Uterus (tissue), 3 donors: ENCODE measurements at regions not wholly inside any gene's neighbourhood (a gene's known extent, or its start where the extent isn't known, plus 50 kb on each side); places are given as distances from the start of the nearest gene placed in this dataset.

Experiments
- DNase-seq, 2 donors: peaks; one replicate each; pipeline ENCODE4 v3.0.0-alpha.2; 2019 to 2020
- H3K27ac ChIP-seq, 2 donors: fragments of 200-600 bp; sonication (generic); 1 replicate in 1 of 2; 2 replicates in 1 of 2; pipeline ENCODE4 v1.5.1; 2016 to 2018
- H3K27me3 ChIP-seq, 2 donors: fragments of 200-600 bp; sonication (generic); one replicate each; pipeline ENCODE4 v1.5.1; 2018 to 2019; ENCODE audit warnings: control low read depth in 1 of 2
- H3K36me3 ChIP-seq, 2 donors: fragments of 200-600 bp; sonication (generic); one replicate each; pipeline ENCODE4 v1.5.1; 2019; ENCODE audit warnings: control low read depth in 1 of 2
- H3K4me1 ChIP-seq, 2 donors: fragments of 200-600 bp; sonication (generic); one replicate each; pipeline ENCODE4 v1.5.1; 2018 to 2019; ENCODE audit warnings: control low read depth in 1 of 2
- H3K4me3 ChIP-seq, 2 donors: fragments of 200-600 bp; sonication (generic); 1 replicate in 1 of 2; 2 replicates in 1 of 2; pipeline ENCODE4 v1.5.1; 2018 to 2019; ENCODE audit warnings: mild to moderate bottlenecking in 1 of 2
- H3K9me3 ChIP-seq, 2 donors: fragments of 200-600 bp; sonication (generic); one replicate each; pipeline ENCODE4 v1.5.1; 2019; ENCODE audit warnings: control low read depth in 1 of 2
- CTCF ChIP-seq, 4 experiments: fragments of 200-600 bp in 2 of 4; fragments of 450-650 bp in 2 of 4; sonication (generic) in 2 of 4; IDR thresholded peaks; one replicate each; pipeline ENCODE4 v1.5.1; 2016 to 2019; ENCODE audit warnings: antibody characterized with exemption in 4 of 4, mild to moderate bottlenecking in 2 of 4, moderate library complexity in 1 of 4
- POLR2A ChIP-seq, 2 donors: fragments of 450-650 bp; IDR thresholded peaks; one replicate each; pipeline ENCODE4 v1.6.1; 2016; ENCODE audit warnings: antibody characterized with exemption in 2 of 2, mild to moderate bottlenecking in 1 of 2, moderate library complexity in 1 of 2
- intact Hi-C: fragments of 100-400 bp; cut with DNase I; formaldehyde crosslinking; loops from one replicate; pipeline ENCODE4 v1.15.1; 2023; ENCODE audit warnings: low total_unique reads
- donor health status: DM: yes; HTN: yes; CAD: no.

- no peak for TF ChIP-seq POLR2A (IDR thresholded peaks at IDR 0.05)
- TF ChIP-seq CTCF (IDR thresholded peaks at IDR 0.05): no peak
- Histone ChIP-seq H3K9me3 (no peaks in the 10 kb centered on the region), H3K36me3 (no peaks in the 10 kb centered on the region), H3K4me1 (no peaks in the 10 kb centered on the region), H3K27ac (no peak overlapping the region), H3K27me3 (no peaks in the 10 kb centered on the region), H3K4me3 (no peak overlapping the region)
- intact Hi-C loops: no loop called here
- no peak for DNase-seq
Observed at GRCh38 chr1:221454096-221454495, 287.8 kb downstream of the DUSP10 start.

GRCh38 chr1:221456918-221457317, 285.0 kb downstream of the DUSP10 start:
- intact Hi-C loops: no loop called here
- no peaks in the 10 kb centered on the region for H3K36me3 ChIP-seq
- no peak overlapping the region for H3K4me3 ChIP-seq
- no peak overlapping the region for H3K27ac ChIP-seq
- no peaks in the 10 kb centered on the region for H3K27me3 ChIP-seq
- no peak for DNase-seq
- no peaks in the 10 kb centered on the region for H3K9me3 ChIP-seq
- no peaks in the 10 kb centered on the region for H3K4me1 ChIP-seq
- TF ChIP-seq CTCF (IDR thresholded peaks at IDR 0.05) (no peak), POLR2A (IDR thresholded peaks at IDR 0.05) (no peak)

- H3K27me3 ChIP-seq: no peaks in the 10 kb centered on the region
- H3K27ac ChIP-seq: no peak overlapping the region
- no peak for TF ChIP-seq CTCF (IDR thresholded peaks at IDR 0.05)
- no peak for TF ChIP-seq POLR2A (IDR thresholded peaks at IDR 0.05)
- H3K9me3 ChIP-seq: no peaks in the 10 kb centered on the region
- no peak for DNase-seq
- H3K4me1 ChIP-seq: no peaks in the 10 kb centered on the region
- H3K4me3 ChIP-seq: no peak overlapping the region
- intact Hi-C loops: no loop called here
- no peaks in the 10 kb centered on the region for H3K36me3 ChIP-seq
Observed at GRCh38 chr1:221457685-221458446, 284.0 kb downstream of the DUSP10 start.

- Histone ChIP-seq H3K36me3 (no peaks in the 10 kb centered on the region), H3K9me3 (no peaks in the 10 kb centered on the region), H3K27me3 (no peaks in the 10 kb centered on the region), H3K4me3 (no peak overlapping the region), H3K27ac (no peak overlapping the region), H3K4me1 (no peaks in the 10 kb centered on the region)
- DNase-seq: no peak
- TF ChIP-seq POLR2A (IDR thresholded peaks at IDR 0.05) (no peak), CTCF (IDR thresholded peaks at IDR 0.05) (no peak)
- intact Hi-C loops: no loop called here
Observed at GRCh38 chr1:221458447-221459156, 283.3 kb downstream of the DUSP10 start.

- DNase-seq: no peak
- no peak overlapping the region for H3K27ac ChIP-seq
- H3K4me3 ChIP-seq: no peak overlapping the region
- H3K4me1 ChIP-seq: no peaks in the 10 kb centered on the region
- H3K36me3 ChIP-seq: no peaks in the 10 kb centered on the region
- TF ChIP-seq POLR2A (IDR thresholded peaks at IDR 0.05) (no peak), CTCF (IDR thresholded peaks at IDR 0.05) (no peak)
- intact Hi-C loops: no loop called here
- no peaks in the 10 kb centered on the region for H3K9me3 ChIP-seq
- H3K27me3 ChIP-seq: no peaks in the 10 kb centered on the region
Observed at GRCh38 chr1:221459558-221459957, 282.3 kb downstream of the DUSP10 start.
